ENCODE measurements at regions not wholly inside any gene's neighbourhood (a gene's known extent, or its start where the extent isn't known, plus 50 kb on each side); places are given as distances from the start of the nearest gene placed in this dataset.

DNA sequence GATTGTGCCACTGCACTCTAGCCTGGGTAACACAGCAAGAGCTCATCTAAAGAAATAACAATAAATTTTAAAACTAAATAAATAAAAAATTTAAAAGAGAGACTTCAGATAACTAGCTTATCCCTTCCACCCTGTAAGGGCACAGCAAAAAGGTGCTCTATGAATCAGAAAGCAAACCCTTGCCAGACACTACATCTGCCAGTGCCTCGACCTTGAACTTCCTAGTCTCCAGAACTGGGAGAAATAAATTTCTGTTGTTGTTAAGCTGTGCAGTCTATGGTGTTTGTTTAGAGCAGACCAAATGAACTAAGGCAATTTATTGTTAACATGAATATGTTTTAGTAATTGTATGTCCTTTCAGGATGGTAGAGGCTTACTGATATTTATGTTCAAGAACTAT, 174.9 kb upstream of the TRIM24 start:
- TF ChIP-seq, protein P1, sequence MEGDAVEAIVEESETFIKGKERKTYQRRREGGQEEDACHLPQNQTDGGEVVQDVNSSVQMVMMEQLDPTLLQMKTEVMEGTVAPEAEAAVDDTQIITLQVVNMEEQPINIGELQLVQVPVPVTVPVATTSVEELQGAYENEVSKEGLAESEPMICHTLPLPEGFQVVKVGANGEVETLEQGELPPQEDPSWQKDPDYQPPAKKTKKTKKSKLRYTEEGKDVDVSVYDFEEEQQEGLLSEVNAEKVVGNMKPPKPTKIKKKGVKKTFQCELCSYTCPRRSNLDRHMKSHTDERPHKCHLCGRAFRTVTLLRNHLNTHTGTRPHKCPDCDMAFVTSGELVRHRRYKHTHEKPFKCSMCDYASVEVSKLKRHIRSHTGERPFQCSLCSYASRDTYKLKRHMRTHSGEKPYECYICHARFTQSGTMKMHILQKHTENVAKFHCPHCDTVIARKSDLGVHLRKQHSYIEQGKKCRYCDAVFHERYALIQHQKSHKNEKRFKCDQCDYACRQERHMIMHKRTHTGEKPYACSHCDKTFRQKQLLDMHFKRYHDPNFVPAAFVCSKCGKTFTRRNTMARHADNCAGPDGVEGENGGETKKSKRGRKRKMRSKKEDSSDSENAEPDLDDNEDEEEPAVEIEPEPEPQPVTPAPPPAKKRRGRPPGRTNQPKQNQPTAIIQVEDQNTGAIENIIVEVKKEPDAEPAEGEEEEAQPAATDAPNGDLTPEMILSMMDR (IDR thresholded peaks at IDR 0.05): no peak
- TF ChIP-seq, protein P2, sequence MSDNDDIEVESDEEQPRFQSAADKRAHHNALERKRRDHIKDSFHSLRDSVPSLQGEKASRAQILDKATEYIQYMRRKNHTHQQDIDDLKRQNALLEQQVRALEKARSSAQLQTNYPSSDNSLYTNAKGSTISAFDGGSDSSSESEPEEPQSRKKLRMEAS (IDR thresholded peaks at IDR 0.05): no peak
- TF ChIP-seq SREBF2 (IDR thresholded peaks at IDR 0.05) (no peak), ZNF302 (CRISPR knock-in tag; IDR thresholded peaks at IDR 0.05) (no peak), POLR2A (IDR thresholded peaks at IDR 0.05; ENCODE audit: low read length) (no peak), TP53 (CRISPR knock-in tag; IDR thresholded peaks at IDR 0.05) (no peak), RAD21 (conservative IDR thresholded peaks at IDR 0.05 in 1 of 2, IDR thresholded peaks at IDR 0.05 in 1 of 2) (no peak), CHD4 (IDR thresholded peaks at IDR 0.05; ENCODE audit: borderline replicate concordance) (no peak), JUN (IDR thresholded peaks at IDR 0.05) (no peak), EP300 (IDR thresholded peaks at IDR 0.05) (no peak), MAFK (IDR thresholded peaks at IDR 0.05; ENCODE audit: partially characterized antibody) (no peak), TFCP2L1 (CRISPR knock-in tag; IDR thresholded peaks at IDR 0.05) (no peak)
